CD4-positive, alpha-beta T cell treated with Interleukin-4 for 4 hours (primary cell): ENCODE measurements at regions not wholly inside any gene's neighbourhood (a gene's known extent, or its start where the extent isn't known, plus 50 kb on each side); places are given as distances from the start of the nearest gene placed in this dataset.

Source experiments
- DNase-seq: peaks from one replicate; pipeline ENCODE4 v3.0.0-alpha.2; 2020

DNA sequence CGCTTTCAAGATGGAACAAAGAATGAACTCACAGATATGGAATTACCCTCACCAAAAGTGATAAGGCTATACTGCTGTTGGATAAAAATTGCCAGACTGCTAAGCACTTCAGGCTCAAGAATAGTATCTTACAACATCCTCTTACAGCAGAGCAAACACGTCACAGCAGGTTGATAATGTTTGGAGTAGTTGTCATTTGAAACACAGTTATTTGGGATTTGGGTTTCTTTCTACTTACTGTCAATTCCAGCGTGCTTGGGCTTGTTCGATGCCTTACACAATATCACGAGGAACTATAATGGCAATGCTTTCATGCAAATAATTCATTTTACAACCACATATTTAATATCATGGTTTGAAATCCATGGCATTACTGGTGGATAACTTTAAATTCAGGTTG, 1223.7 kb upstream of the AGA start:
- no peak for DNase-seq

DNA sequence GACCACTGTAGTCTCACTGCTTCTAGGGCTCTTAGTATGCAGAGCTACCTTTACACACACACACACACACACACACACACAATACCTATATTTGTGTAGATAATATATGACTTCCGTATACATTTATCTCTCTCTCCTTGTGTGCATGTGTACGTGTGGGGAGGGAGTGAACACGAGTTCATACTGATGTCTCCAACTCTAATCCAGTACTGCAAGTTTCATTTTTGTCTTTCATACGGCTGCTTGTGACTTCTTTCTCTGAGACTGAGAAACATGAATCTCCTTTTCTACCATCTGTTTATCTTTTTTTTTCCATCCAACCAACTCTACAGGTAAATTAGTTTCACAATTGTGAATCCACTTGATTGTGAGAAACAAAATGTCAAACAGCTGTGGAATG, 1229.5 kb upstream of the AGA start:
- DNase-seq = no peak

DNA sequence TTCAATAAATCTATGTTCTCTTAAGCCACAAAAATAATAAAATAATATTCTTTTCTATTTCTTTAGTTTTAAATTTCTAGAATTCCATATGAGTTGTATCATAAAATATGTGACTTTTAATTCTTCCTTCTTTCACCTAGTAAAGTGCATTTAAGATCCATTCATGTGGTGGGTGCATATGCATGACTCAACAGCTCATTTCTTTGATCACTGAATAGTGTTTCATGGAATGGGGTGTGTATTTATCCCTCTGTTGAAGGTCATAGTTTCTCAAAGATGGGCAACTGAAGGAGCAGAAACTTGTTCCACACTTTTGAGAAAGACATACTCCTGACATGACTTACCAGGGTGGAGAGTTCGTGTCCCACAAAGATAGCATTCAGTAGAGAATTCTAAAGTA, 1230.3 kb upstream of the AGA start:
- DNase-seq = no peak

DNA sequence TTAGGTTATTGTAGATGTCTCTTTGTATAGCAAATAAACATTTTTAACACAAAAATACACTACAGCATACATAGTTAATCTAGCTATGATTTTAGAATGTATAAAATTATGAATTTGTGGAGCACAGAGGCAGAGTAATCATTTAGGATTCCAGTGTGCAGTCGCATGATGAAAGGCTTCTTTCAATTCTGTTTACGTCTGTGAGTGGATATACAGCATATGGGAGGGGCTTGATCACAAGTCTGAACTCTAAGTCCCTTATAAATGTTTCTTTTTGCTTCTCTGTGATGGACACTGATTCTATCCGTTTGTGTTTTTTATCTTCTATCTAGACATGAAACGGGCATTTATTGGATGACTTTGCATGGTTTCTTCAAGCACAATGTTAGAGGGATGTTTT, 1239.6 kb upstream of the AGA start:
- DNase-seq = no peak

DNA sequence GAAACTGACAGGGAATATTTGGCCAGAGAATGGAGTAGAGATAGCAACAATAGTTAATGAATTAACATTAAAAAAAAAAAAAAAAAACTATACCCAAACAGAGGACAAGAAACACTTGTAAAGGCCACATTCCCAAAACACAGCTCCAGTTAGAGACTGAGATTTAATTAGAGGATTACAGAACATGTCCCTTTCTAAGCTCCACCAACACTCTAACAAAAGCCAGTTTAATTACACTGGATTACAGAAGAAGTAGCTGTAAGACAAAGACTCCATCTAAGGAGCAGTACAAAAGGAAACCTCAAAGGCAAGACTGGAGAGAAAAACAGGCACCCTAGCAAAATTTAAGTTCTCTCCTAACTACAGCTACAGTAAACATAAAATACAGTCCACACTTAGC, 1247.7 kb upstream of the AGA start:
- no peak for DNase-seq

DNA sequence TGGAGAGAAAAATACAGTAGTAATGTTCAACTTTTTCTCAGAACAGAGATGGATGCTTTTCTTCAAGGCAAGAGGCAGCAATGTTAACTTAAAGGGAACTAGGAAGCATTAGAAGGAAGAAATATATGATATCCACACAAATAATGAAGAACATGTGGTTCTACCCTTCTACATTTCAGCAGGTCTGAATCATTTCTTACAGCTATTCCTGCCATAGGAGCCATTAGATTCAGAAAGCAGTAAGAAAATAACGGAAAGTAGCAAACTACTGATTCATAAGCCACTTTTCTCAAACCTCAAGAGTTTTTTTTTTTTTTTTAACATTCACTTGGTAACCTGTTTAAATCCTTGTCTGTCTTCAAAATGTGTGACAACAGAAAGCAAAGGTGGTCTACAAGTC, 1251.6 kb upstream of the AGA start:
- no peak for DNase-seq

DNA sequence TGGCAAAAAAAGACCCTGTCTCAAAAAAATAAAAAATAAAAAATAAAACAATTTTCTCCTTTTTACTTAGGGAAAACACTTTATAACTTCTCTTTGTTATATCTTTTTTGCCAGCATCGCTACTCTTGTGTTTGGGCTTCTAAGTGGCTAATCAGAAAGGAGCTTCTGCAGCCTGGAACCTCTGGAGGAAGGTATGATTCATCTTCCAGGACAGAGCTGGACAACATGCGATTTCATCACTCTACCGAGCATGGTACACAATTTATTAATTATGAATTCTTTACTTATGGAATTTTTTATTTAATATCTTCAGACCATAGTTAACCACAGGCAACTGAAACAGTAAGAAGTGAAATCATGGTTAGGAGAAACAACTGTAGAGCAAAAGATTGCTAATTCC, 1254.3 kb upstream of the AGA start:
- DNase-seq = no peak

DNA sequence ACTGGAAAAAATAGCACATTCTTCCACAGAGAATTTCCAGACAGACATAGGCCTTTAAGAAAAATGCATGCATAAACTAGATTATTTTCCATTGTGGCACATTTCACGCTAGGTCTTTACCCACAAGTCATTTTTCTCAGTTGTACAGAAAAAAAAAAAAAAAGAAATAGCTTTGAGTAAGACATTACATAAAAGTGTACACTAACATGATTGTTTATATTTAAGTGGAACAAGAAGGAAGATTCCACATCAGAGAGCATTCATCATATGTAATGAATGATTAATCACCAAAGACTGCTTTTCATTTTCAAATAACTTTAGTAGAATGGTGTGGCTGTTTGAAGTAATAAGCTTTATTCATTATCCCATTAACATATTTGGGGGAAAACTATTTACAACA, 1270.2 kb upstream of the AGA start:
- no peak for DNase-seq

DNA sequence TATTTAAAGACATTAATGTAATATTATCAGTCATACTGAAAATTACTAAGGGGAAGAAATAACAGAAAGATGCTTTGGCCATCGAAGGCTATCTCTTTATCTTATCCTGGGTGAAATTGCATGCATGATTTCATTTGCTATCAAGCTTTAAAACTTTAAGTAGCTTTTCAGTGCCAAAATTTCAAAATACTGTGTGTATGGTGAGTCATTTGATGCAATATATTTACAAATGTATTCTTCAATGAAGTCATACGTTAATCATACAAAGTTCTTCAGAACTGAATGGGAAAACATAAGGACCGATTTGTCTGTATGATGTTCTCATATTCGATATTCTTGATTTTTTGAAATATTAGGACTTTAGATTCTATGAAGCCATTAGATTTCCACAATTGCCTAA, 1295.8 kb upstream of the AGA start:
- DNase-seq = no peak

DNA sequence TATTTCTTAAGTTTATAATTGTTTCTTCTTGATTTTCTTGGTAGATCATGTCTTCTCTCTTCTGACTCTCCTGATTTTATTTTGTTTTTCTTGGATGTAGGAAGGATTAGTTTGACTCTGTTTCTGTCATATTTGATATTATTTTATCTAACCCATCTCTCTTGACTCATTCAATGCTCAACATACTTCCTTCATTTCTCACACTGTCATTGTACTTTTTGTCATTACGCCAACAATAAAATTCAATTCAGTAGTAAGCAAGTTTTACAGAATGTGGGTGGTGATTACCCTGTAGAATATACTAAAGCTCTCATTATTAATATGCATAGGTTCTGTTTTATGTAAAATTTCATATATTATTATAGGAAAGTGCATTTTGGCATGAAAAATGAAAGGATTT, 1303.0 kb upstream of the AGA start:
- DNase-seq = no peak

DNA sequence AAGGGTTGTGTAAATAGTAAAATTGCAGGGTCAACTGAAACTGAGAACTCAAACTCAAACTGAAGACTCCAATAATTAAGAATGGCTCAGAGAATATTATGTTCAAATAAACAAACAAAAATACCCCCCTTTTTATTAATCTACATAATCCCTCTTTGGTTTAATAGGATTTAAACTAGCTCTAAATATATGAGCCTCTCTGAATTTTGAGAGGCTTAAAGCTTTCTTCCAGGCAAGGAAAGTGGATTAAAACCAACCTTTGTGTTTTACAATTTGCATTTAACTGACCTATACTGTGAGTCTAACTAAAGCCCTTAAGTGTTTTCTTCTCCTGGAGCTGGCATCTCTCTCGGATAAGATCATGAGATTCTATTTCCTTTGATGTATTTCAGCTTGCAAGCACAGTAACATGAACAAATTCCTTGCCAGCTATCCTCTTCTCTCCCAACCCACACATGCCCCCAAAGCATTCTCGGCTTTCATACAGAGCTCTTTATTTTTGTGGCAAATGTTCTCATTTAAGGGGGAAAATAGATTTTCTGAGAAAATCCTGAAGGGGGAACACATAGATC, 1310.8 kb upstream of the AGA start:
- DNase-seq = no peak

DNA sequence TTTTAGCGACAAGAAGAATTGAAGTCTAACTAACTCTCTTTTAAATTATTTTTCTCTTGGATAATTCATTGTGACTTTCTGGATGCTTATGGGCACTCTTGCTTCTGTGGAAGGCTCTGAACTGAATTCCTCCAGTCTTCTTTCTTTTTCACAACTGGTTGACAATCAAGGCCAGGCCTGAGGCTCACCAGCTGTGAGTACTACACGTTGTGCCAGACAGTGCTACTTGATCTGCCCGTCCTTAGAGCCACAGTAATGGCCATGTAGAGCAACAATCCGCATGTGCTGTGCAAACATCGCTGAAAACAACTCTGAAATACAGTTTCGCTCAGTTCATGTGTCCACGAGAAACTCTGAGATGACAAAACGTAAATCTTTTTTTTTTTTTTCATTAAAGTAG, 1336.3 kb upstream of the AGA start:
- DNase-seq = no peak

DNA sequence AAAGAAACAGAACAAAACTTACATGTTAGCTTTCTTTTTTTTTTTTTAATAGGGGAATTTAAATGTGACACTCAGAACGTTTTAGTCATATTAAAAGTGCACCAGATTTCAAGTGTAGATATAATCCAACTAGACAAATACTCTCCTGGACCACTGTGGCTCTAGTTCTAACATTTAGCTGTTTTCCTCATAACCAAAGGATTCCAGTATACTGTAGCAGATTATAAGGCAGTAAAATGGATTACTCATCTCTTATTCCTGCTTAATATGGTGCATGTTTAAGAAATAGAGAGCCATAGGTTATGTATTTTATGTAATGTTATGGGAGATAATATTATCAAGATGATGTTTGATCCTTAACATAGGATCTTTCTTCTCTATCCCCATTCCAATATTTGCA, 1339.5 kb upstream of the AGA start:
- no peak for DNase-seq

DNA sequence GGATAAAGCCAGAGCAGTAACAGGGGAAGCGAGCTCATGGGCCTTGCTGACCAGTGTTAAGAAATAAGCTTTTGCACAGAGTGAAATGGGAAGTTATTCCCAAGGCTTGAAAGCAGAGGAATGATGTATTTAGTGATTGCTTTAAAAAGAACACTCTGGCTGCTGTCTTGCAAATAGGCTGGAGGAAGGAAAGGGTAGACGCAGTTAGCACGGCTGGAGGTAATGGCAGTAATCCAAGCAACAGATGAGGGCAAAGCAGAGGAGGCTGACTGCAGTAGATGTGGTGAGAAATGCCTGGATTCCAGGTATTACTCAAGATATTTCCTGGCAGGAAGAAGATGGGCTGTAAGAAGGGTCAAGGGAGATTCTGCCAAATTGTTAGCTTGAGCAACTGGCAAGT, 1342.3 kb upstream of the AGA start:
- DNase-seq = no peak

DNA sequence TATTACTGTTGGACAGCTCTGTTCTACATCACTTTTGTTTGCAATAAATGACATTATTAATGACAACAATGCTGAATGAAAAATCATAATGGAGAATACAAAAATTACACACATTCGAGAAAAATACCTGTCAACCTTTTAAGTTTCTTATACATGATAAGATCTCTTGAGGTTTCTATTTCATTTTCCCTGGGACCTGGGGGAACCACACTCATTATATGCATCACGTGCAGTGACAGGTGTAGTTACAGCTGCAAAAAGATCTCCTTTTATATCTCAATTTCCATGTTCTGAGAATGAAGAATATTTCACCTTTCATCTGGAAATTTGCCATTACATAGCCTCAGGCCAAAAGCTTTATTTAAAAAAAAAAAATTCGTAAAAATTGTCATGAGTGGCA, 1347.0 kb upstream of the AGA start:
- no peak for DNase-seq

DNA sequence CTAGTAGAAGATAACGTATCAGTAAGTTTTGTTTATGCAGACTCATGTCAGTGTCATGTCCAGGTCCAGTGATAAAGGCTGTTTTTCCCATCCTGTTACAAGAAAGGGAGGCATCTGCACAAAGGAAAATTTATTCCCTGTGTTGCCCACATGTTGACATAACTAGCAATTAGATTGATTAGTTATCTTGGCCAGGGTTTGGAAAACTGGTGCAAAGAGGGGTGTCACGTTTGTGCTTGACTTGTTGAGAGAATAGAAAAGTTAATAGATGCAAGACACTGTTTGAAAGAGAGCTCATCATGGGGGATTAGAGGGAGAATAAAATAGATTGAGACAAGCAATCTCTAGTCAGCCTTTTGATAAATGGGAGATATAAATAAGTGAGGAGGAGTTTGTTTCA, 1357.0 kb upstream of the AGA start:
- no peak for DNase-seq

DNA sequence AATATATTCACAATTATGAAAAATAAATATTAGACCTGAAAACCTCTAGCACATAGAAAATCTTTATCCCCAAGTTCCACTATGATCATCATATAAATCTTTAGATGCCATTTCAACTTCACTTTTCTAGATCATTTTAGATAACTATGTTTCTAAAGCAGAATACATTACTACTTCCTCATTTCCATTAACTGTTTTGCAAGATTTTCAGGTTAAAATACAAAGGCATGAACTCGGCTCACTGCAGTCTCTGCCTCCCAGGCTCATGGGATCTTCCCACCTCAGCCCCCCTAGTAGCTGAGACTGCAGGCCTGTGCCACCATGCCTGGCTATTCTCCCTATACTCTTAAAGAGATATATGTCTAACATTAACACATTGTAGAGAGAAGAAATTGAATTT, 1365.9 kb upstream of the AGA start:
- no peak for DNase-seq

DNA sequence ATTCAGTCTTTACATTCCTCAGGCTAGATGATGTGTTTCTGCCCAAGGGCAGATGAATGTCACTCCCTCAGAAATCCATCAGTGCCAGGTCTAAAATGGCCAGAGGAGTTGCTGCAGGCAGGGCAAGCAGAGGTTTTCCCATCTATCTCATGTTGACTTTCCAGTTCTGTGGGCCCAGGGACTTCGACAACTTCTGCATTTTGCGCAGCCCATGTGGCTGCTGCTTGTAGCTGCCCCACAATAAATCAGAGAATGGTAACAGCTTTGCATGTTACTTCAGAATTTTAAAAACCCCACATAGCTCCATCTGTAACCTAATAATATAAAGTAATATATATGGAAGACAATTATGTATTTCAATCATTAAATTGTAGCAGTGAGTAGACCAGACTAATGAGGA, 1367.7 kb upstream of the AGA start:
- no peak for DNase-seq

DNA sequence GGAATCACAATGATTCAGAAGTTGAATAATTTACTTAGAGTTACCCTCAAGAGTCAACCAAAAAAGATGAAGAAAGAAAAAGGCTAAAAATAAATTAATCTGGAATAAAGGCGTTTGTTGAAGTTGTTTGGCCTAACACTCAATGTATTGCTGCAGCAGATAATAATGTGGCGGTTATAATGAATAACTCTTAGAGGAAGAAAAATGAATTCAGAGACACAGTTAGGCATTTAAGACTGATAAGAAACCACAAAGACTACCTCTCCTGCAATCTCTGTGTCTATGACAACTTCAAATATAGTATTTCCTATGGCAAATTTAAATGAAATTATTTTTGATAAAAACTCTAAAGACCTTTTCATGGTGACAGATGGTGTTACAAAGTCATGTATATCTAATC, 1369.1 kb upstream of the AGA start:
- DNase-seq = no peak

DNA sequence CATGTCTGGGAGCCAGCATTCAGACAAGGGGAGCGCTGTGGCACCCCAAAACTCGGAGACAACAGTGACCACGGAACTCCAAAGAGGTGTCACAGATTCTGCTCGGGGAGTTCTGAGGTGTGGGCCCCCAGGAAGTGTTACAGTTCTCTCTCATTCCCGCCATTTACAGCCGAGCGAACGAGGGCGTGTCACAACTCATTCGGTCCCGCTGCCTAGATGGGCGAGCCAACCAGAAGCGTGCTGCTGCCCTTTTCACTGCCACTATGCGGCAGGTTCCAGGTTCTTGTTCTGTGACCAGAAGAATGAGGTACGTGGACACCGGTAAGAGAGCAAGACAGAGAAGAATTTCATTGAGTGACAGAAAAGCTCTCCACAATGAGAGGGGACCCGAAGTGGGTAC, 1370.6 kb upstream of the AGA start:
- DNase-seq = no peak

DNA sequence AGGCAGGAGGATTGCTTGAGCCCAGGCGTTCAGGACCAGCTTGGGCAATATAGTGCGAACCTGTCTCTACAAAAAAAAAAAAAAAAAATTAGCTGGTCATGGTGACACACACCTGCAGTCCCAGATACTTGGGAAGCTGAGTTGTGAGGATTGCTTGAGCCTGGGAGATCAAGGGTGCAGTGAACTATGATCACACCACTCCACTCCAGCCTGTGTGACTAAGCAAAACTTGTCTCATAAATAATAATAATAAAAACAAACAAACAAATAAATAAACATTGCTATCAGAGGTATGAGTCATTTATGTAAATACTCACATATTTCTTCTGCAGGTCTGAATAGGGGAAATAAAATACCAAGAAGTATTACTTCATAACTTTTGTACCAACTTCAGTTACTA, 1372.7 kb upstream of the AGA start:
- DNase-seq = no peak

DNA sequence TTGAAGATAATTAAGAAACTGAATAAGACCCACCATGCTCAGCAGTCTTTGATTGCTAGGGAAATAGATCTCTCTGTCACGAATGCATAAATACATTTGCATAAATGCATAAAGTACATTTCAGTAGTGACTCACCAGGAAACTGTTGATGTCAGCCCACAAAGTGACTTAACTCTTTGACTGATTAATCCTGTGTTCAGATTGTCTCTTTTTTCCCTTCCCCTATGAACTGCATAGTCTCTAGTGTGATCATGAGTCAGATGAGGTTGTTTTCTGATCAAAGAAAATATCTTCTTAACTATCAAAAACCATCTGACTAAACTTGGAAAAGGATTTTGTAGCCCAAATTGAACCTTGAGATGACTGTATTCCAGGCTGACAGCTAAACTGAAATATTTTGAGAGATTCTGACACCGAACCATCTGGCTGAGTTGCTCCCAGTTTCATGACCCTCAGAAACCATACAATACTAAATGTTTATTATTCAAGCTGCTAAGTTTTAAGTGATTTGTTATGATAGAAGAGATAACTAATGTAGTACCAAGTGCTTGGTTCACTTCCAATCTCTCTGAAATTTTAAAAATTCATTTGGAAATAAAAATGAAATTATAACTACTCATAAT, 1381.5 kb upstream of the AGA start:
- DNase-seq = no peak

DNA sequence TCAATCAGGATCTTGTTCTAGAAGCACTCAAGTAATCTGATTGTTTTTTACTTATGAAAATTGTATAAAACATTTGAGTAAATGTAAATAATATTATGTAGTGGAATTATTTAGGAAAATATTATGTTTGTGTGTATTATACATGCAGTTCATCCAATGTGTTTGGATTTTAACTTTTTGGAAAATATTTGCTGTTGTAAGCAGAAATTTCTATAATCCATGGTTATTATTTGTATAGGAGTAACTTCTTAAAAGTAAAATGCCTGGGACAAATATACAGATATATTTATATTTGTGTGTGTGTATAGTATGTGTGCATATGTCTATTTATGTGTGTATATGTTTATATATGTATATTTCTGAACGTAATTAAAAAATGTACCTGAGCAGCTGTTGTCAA, 1394.6 kb upstream of the AGA start:
- DNase-seq = no peak

DNA sequence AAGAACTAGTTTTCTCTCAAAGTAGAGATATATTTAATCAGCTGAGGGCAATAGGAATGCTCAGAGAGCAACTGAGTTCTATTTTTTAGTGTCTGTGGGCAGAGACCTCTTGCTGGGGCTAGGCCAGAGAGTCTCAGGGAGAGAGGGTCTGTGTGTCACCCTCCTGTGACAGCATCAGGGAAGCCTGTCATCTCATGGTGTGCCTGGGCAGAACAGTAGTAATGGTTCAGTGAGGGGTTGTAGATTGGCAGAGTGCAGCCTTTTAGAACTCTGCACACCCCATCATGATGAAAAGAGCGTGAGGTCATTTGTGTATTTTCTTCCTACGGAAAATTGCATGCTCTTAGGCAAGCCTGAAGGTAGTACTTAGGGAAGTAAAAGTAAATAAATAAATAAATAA, 1396.5 kb upstream of the AGA start:
- DNase-seq = no peak

DNA sequence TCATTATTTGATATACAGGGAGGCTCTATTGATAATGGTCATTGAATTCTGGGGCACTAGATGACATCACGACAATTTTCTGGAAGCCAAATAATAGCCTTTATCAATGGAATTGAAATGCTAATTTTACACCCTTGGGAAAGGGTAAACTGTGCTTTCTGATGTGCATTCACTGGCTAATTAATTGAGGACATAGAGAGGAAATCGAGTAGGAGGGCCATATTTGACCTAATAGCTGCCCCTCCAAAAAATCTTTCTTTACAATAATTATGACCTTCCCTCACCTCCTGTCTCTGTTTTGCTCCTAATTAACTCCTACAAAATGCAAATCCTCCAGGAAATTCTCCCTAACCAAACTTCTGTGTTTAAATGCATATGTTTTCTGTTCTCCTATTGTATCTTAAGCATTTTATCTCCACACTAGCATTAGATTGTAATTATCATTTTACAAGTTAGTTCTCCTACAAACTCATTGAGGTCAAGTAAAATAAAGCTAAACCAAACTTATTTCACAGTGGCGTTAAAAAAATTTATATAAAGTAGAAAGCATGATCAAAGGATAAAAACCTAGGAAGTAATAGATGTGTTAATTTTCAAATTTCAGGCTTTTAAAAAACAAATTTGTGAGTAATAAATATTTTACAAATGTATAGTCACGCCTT, 1414.0 kb upstream of the AGA start:
- DNase-seq = no peak
